GM12891 (cell line): ENCODE measurements at regions not wholly inside any gene's neighbourhood (a gene's known extent, or its start where the extent isn't known, plus 50 kb on each side); places are given as distances from the start of the nearest gene placed in this dataset.

Experiments
- PAX5 ChIP-seq: IDR thresholded peaks from 2 replicates; pipeline ENCODE4 v1.6.1; 2011; ENCODE audit warnings: low read length, moderate library complexity, mild to moderate bottlenecking; ENCODE audit not compliant: insufficient read depth, severe bottlenecking
- POLR2A ChIP-seq: IDR thresholded peaks from 2 replicates; pipeline ENCODE4 v1.6.1; 2011; ENCODE audit warnings: low read depth, low read length, control low read depth
- POLR2AphosphoS5 ChIP-seq: IDR thresholded peaks from 2 replicates; pipeline ENCODE4 v1.6.1; 2011; ENCODE audit warnings: low read depth, low read length, control low read depth
- TAF1 ChIP-seq: IDR thresholded peaks from 2 replicates; pipeline ENCODE4 v1.6.1; 2011; ENCODE audit warnings: low read depth, low read length, control low read depth

DNA sequence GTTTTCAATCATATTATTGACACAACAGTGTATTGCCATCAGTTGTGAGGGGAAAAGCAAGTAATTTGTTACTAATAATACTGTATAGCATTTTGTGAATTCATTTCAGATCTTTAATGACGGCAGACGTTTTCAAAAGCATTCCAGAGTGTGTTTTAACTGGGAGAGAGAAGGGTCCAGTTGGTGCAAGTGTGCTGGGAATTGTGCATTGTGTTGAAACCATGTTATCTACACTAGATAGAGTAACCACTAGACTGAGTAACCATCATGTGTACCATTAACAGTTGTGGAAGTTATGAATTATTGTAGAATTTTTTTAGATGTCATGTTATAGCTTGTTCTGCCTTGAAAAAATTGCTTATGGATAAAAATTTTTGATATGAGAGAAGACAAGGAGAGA lies 104.5 kb upstream of the VEGFC start:
- TF ChIP-seq POLR2A (no peak), POLR2AphosphoS5 (no peak), TAF1 (no peak), PAX5 (no peak)
